Islet precursor cell (in vitro differentiated cells): ENCODE measurements at regions not wholly inside any gene's neighbourhood (a gene's known extent, or its start where the extent isn't known, plus 50 kb on each side); places are given as distances from the start of the nearest gene placed in this dataset.
"Not testable (repeated sequence)": the region's sequence is repeated elsewhere in the genome, so short reads cannot be mapped to it uniquely, and the experiment has no call there.

ENCODE experiments used
- DNase-seq: peaks from one replicate; pipeline ENCODE4 v3.0.0-alpha.2; 2018

GRCh38 chr16:88128556-88128955 lies 177.3 kb downstream of the BANP start:
- no peak for DNase-seq

- DNase-seq: not testable (repeated sequence)
These were observed 177.9 kb downstream of the BANP start for GRCh38 chr16:88129133-88129532.

- no peak for DNase-seq
These were observed 178.8 kb downstream of the BANP start for GRCh38 chr16:88130016-88130415.

GRCh38 chr16:88130681-88131080 lies 179.4 kb downstream of the BANP start:
- DNase-seq: no peak

GRCh38 chr16:88131256-88131655 lies 180.0 kb downstream of the BANP start:
- DNase-seq: no peak

- DNase-seq: no peak
These were observed 180.7 kb downstream of the BANP start for GRCh38 chr16:88131966-88132365.

GRCh38 chr16:88132836-88133506 lies 181.7 kb downstream of the BANP start:
- DNase-seq: no peak

- DNase-seq: no peak
These were observed 182.2 kb downstream of the BANP start for GRCh38 chr16:88133507-88133843.

GRCh38 chr16:88134172-88134898 lies 183.1 kb downstream of the BANP start:
- not testable (repeated sequence) for DNase-seq

- not testable (repeated sequence) for DNase-seq
These were observed 183.9 kb downstream of the BANP start for GRCh38 chr16:88134899-88135682.

- DNase-seq: not testable (repeated sequence)
These were observed 185.0 kb downstream of the BANP start for GRCh38 chr16:88136211-88136713.

- DNase-seq: not testable (repeated sequence)
These were observed 185.7 kb downstream of the BANP start for GRCh38 chr16:88136939-88137338.

GRCh38 chr16:88139141-88139540 lies 187.9 kb downstream of the BANP start:
- not testable (repeated sequence) for DNase-seq

- DNase-seq: not testable (repeated sequence)
These were observed 189.0 kb downstream of the BANP start for GRCh38 chr16:88140195-88140594.

GRCh38 chr16:88141580-88141979 lies 190.3 kb downstream of the BANP start:
- no peak for DNase-seq

- DNase-seq: not testable (repeated sequence)
These were observed 191.1 kb downstream of the BANP start for GRCh38 chr16:88142056-88142935.

- DNase-seq: not testable (repeated sequence)
These were observed 192.1 kb downstream of the BANP start for GRCh38 chr16:88143122-88144027.

GRCh38 chr16:88144028-88144511 lies 192.8 kb downstream of the BANP start:
- DNase-seq: no peak

GRCh38 chr16:88145376-88145775 lies 194.1 kb downstream of the BANP start:
- DNase-seq: not testable (repeated sequence)

- not testable (repeated sequence) for DNase-seq
These were observed 194.7 kb downstream of the BANP start for GRCh38 chr16:88145824-88146405.

- DNase-seq: not testable (repeated sequence)
These were observed 196.8 kb downstream of the BANP start for GRCh38 chr16:88148078-88148477.
